ENCODE measurements at regions not wholly inside any gene's neighbourhood (a gene's known extent, or its start where the extent isn't known, plus 50 kb on each side); places are given as distances from the start of the nearest gene placed in this dataset.

DNA sequence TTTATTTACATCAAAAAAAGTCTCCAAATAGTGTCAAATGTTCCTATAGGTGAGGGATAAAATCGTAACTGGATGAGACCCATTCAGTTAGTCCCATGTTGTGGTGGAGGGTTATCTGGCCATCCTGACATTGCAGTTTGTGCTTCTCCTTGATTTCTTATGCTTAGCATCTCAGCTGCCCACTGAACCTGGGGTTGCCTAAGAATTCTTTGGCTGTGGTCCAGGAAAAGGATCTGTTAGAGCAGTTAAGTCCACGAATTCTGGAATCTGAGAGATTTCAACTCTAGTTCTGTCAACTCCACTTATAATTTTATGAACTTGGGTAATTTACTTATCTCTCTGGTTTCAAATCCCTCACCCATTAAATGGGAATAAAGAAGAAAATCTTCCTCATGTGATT is 1673.4 kb downstream of the REEP3 start:
- no peak overlapping the region for H3K4me3 ChIP-seq (ENCODE audit: low read depth, low read length)
- H3K27ac ChIP-seq (ENCODE audit: insufficient read depth, low read length, poor library complexity, severe bottlenecking) = no peak overlapping the region
- no peaks in the 10 kb centered on the region for H3K27me3 ChIP-seq (ENCODE audit: control insufficient read depth, insufficient read depth, low read length)
- Mint-ChIP-seq H3K27me3 (no peaks in the 10 kb centered on the region), H3K9me3 (peaks cover 0 to 11% (median 2%) of the 10 kb centered on the region in 7 donors), H3K4me1 (no peaks in the 10 kb centered on the region), H3K27ac (no peak overlapping the region), H3K4me3 (no peak overlapping the region), H3K36me3 (no peaks in the 10 kb centered on the region)
- no peaks in the 10 kb centered on the region for H3K36me3 ChIP-seq (ENCODE audit: control insufficient read depth, insufficient read depth, low read length)
- H3K9me3 ChIP-seq (ENCODE audit: control insufficient read depth in 2 of 2, low read length in 2 of 2) = peaks cover 0 to 4% of the 10 kb centered on the region in 2 experiments
- H3K4me1 ChIP-seq (ENCODE audit: control insufficient read depth, insufficient read depth, low read length, poor library complexity, severe bottlenecking) = no peaks in the 10 kb centered on the region
- DNase-seq (no peak), ATAC-seq (ENCODE audit: low read depth in 2 of 2) (no peak)

DNA sequence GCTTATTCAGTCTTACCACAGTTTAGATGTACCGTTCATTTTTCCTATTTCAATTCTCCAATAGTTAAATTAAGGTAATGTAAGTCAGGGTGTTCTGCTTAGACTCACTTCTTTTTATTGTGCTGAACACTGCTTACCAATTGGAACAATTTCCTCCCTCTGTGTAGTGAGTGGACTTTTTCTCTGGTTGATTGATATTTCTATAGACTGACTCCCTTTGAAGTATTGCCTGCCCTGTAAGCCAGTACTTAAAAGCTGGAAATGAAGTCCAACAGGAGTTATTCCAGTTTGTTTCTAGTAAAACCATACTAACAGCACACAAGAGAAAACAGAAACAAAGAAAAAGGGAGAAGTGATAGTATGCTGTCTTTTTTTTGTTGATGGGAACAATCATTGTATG is 1674.9 kb downstream of the REEP3 start:
- no peaks in the 10 kb centered on the region for H3K27me3 ChIP-seq (ENCODE audit: control insufficient read depth, insufficient read depth, low read length)
- H3K9me3 Mint-ChIP-seq = peaks cover 0 to 7% (median 0%) of the 10 kb centered on the region in 7 donors
- no peak overlapping the region for H3K4me3 ChIP-seq (ENCODE audit: low read depth, low read length)
- no peak for DNase-seq
- H3K4me1 Mint-ChIP-seq = no peaks in the 10 kb centered on the region
- no peaks in the 10 kb centered on the region for H3K4me1 ChIP-seq (ENCODE audit: control insufficient read depth, insufficient read depth, low read length, poor library complexity, severe bottlenecking)
- no peaks in the 10 kb centered on the region for H3K27me3 Mint-ChIP-seq
- ATAC-seq (ENCODE audit: low read depth in 2 of 2) = no peak
- no peak overlapping the region for H3K27ac Mint-ChIP-seq
- H3K4me3 Mint-ChIP-seq = no peak overlapping the region
- H3K9me3 ChIP-seq (ENCODE audit: control insufficient read depth in 2 of 2, low read length in 2 of 2) = no peaks in the 10 kb centered on the region
- no peaks in the 10 kb centered on the region for H3K36me3 ChIP-seq (ENCODE audit: control insufficient read depth, insufficient read depth, low read length)
- H3K27ac ChIP-seq (ENCODE audit: insufficient read depth, low read length, poor library complexity, severe bottlenecking) = no peak overlapping the region
- H3K36me3 Mint-ChIP-seq = no peaks in the 10 kb centered on the region

DNA sequence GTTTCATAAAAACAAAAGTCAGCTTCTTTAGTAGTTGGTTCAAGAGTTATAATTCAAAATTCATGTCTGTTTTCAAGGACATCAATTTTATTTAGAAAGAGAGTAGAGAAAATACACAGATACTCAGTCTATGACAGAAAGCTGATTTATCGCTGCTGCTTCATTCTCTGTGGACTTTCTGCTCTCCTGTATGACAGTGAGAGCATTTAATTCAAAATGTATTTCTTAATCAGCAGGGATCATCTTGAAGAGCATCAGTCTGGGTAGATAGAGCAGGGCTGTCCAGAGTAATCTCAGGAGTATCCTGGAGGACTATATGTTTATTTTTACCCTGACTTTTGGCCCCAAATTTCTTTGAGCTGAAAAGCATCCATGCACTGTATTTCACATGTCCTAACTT is 1676.7 kb downstream of the REEP3 start:
- Mint-ChIP-seq H3K4me3 (no peak overlapping the region), H3K9me3 (peaks cover 0 to 7% (median 0%) of the 10 kb centered on the region in 7 donors), H3K36me3 (no peaks in the 10 kb centered on the region), H3K27me3 (no peaks in the 10 kb centered on the region), H3K27ac (no peak overlapping the region), H3K4me1 (no peaks in the 10 kb centered on the region)
- Histone ChIP-seq H3K9me3 (ENCODE audit: control insufficient read depth in 2 of 2, low read length in 2 of 2) (no peaks in the 10 kb centered on the region), H3K27me3 (ENCODE audit: control insufficient read depth, insufficient read depth, low read length) (no peaks in the 10 kb centered on the region), H3K36me3 (ENCODE audit: control insufficient read depth, insufficient read depth, low read length) (no peaks in the 10 kb centered on the region), H3K27ac (ENCODE audit: insufficient read depth, low read length, poor library complexity, severe bottlenecking) (no peak overlapping the region), H3K4me1 (ENCODE audit: control insufficient read depth, insufficient read depth, low read length, poor library complexity, severe bottlenecking) (no peaks in the 10 kb centered on the region), H3K4me3 (ENCODE audit: low read depth, low read length) (no peak overlapping the region)
- DNase-seq (no peak), ATAC-seq (ENCODE audit: low read depth in 2 of 2) (no peak)

GRCh38 chr10:65201491-65201890 is 1680.3 kb downstream of the REEP3 start:
- no peak for DNase-seq
- ATAC-seq (ENCODE audit: low read depth in 2 of 2) = no peak
- H3K27me3 ChIP-seq (ENCODE audit: control insufficient read depth, insufficient read depth, low read length) = no peaks in the 10 kb centered on the region
- H3K9me3 ChIP-seq (ENCODE audit: control insufficient read depth in 2 of 2, low read length in 2 of 2) = no peaks in the 10 kb centered on the region
- H3K9me3 Mint-ChIP-seq = peaks cover 0 to 3% (median 1%) of the 10 kb centered on the region in 7 donors
- no peaks in the 10 kb centered on the region for H3K4me1 Mint-ChIP-seq
- H3K4me1 ChIP-seq (ENCODE audit: control insufficient read depth, insufficient read depth, low read length, poor library complexity, severe bottlenecking) = no peaks in the 10 kb centered on the region
- H3K27ac ChIP-seq (ENCODE audit: insufficient read depth, low read length, poor library complexity, severe bottlenecking) = no peak overlapping the region
- H3K36me3 Mint-ChIP-seq = no peaks in the 10 kb centered on the region
- no peak overlapping the region for H3K27ac Mint-ChIP-seq
- no peaks in the 10 kb centered on the region for H3K36me3 ChIP-seq (ENCODE audit: control insufficient read depth, insufficient read depth, low read length)
- no peaks in the 10 kb centered on the region for H3K27me3 Mint-ChIP-seq
- H3K4me3 ChIP-seq (ENCODE audit: low read depth, low read length) = no peak overlapping the region
- no peak overlapping the region for H3K4me3 Mint-ChIP-seq

DNA sequence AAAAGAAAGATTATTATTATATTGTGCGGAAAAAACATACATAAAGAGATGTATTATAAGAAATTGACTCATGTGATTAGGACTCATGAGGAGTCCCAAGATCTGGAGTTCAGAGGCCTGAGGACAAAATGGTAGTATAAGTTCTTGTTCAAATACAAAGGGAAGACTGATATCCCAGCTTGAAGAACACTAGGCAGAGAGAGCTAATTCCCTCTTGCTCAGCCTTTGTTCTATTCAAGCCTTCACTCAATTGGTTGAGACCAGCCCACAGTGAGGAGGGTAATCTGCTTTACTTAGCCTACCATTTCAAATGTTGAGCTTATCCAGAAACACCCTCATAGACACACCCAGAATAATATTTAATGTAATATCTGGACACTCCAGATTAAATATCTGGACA is 1683.8 kb downstream of the REEP3 start:
- Mint-ChIP-seq H3K9me3 (peaks cover 0 to 3% (median 0%) of the 10 kb centered on the region in 7 donors), H3K27me3 (no peaks in the 10 kb centered on the region), H3K4me3 (no peak overlapping the region), H3K36me3 (no peaks in the 10 kb centered on the region), H3K27ac (no peak overlapping the region), H3K4me1 (no peaks in the 10 kb centered on the region)
- Histone ChIP-seq H3K27me3 (ENCODE audit: control insufficient read depth, insufficient read depth, low read length) (no peaks in the 10 kb centered on the region), H3K36me3 (ENCODE audit: control insufficient read depth, insufficient read depth, low read length) (no peaks in the 10 kb centered on the region), H3K27ac (ENCODE audit: insufficient read depth, low read length, poor library complexity, severe bottlenecking) (no peak overlapping the region), H3K4me1 (ENCODE audit: control insufficient read depth, insufficient read depth, low read length, poor library complexity, severe bottlenecking) (no peaks in the 10 kb centered on the region), H3K9me3 (ENCODE audit: control insufficient read depth in 2 of 2, low read length in 2 of 2) (no peaks in the 10 kb centered on the region), H3K4me3 (ENCODE audit: low read depth, low read length) (no peak overlapping the region)
- DNase-seq (no peak), ATAC-seq (ENCODE audit: low read depth in 2 of 2) (no peak)

DNA sequence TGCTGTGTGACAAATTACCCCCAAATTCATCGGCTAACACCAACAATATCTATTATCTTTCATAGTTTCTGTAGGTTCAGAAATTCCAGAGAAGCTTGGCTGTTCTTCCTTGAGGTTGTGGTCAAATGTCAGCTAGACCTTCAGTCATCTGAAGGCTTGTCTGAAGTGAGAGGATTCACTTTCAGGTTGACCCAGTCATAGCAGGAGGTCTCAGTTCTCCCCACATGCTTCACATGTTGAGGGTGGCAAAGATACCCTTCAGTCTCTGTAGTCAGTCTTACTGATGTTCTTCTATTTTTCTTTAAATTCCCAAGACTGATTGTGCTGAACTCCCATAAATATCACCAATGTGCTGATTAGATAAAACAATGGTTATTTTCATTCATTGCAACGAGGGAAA is 1692.0 kb downstream of the REEP3 start:
- Histone ChIP-seq H3K4me1 (ENCODE audit: control insufficient read depth, insufficient read depth, low read length, poor library complexity, severe bottlenecking) (no peaks in the 10 kb centered on the region), H3K27ac (ENCODE audit: insufficient read depth, low read length, poor library complexity, severe bottlenecking) (no peak overlapping the region), H3K36me3 (ENCODE audit: control insufficient read depth, insufficient read depth, low read length) (no peaks in the 10 kb centered on the region), H3K9me3 (ENCODE audit: control insufficient read depth in 2 of 2, low read length in 2 of 2) (no peaks in the 10 kb centered on the region), H3K4me3 (ENCODE audit: low read depth, low read length) (no peak overlapping the region), H3K27me3 (ENCODE audit: control insufficient read depth, insufficient read depth, low read length) (no peaks in the 10 kb centered on the region)
- Mint-ChIP-seq H3K4me3 (no peak overlapping the region), H3K27ac (no peak overlapping the region), H3K36me3 (no peaks in the 10 kb centered on the region), H3K27me3 (no peaks in the 10 kb centered on the region), H3K4me1 (no peaks in the 10 kb centered on the region), H3K9me3 (peaks cover 0 to 8% (median 2%) of the 10 kb centered on the region in 7 donors)
- no peak for DNase-seq
- no peak for ATAC-seq (ENCODE audit: low read depth in 2 of 2)

DNA sequence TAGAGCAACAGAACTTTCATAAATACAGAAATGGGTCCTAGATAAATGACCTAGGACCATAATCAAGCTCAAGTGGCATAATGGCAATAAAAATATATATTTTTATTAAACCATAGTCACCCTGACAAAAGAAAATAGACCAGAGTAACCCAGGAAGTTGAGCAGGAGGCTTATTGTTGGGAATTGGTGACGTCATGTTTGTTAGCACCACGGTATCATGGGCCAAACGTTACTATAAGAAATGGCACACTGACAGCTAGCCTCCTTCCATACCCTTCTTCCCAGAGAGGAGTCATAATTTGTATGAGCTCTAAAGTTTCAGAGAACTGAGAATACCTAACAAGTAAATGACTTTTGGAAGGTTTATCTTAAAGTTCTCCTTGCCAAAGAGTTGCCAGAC is 1698.2 kb downstream of the REEP3 start:
- no peaks in the 10 kb centered on the region for H3K36me3 ChIP-seq (ENCODE audit: control insufficient read depth, insufficient read depth, low read length)
- Mint-ChIP-seq H3K4me1 (no peaks in the 10 kb centered on the region), H3K4me3 (no peak overlapping the region), H3K9me3 (peaks cover 0 to 10% (median 2%) of the 10 kb centered on the region in 7 donors), H3K36me3 (no peaks in the 10 kb centered on the region), H3K27me3 (no peaks in the 10 kb centered on the region), H3K27ac (no peak overlapping the region)
- no peaks in the 10 kb centered on the region for H3K27me3 ChIP-seq (ENCODE audit: control insufficient read depth, insufficient read depth, low read length)
- ATAC-seq (ENCODE audit: low read depth in 2 of 2) = no peak
- no peak for DNase-seq
- no peaks in the 10 kb centered on the region for H3K4me1 ChIP-seq (ENCODE audit: control insufficient read depth, insufficient read depth, low read length, poor library complexity, severe bottlenecking)
- no peak overlapping the region for H3K27ac ChIP-seq (ENCODE audit: insufficient read depth, low read length, poor library complexity, severe bottlenecking)
- H3K4me3 ChIP-seq (ENCODE audit: low read depth, low read length) = no peak overlapping the region
- H3K9me3 ChIP-seq (ENCODE audit: control insufficient read depth in 2 of 2, low read length in 2 of 2) = no peaks in the 10 kb centered on the region

- no peak for ATAC-seq (ENCODE audit: low read depth in 2 of 2)
- no peak overlapping the region for H3K27ac ChIP-seq (ENCODE audit: insufficient read depth, low read length, poor library complexity, severe bottlenecking)
- Mint-ChIP-seq H3K9me3 (peaks cover 0 to 9% (median 2%) of the 10 kb centered on the region in 7 donors), H3K27me3 (no peaks in the 10 kb centered on the region), H3K4me1 (no peaks in the 10 kb centered on the region), H3K36me3 (no peaks in the 10 kb centered on the region), H3K27ac (no peak overlapping the region), H3K4me3 (no peak overlapping the region)
- no peaks in the 10 kb centered on the region for H3K4me1 ChIP-seq (ENCODE audit: control insufficient read depth, insufficient read depth, low read length, poor library complexity, severe bottlenecking)
- no peak overlapping the region for H3K4me3 ChIP-seq (ENCODE audit: low read depth, low read length)
- no peaks in the 10 kb centered on the region for H3K27me3 ChIP-seq (ENCODE audit: control insufficient read depth, insufficient read depth, low read length)
- no peak for DNase-seq
- no peaks in the 10 kb centered on the region for H3K9me3 ChIP-seq (ENCODE audit: control insufficient read depth in 2 of 2, low read length in 2 of 2)
- no peaks in the 10 kb centered on the region for H3K36me3 ChIP-seq (ENCODE audit: control insufficient read depth, insufficient read depth, low read length)
Observed at GRCh38 chr10:65231148-65231547, 1694.7 kb upstream of the LRRTM3 start.
